Skeletal muscle cell (primary cell): ENCODE measurements at regions not wholly inside any gene's neighbourhood (a gene's known extent, or its start where the extent isn't known, plus 50 kb on each side); places are given as distances from the start of the nearest gene placed in this dataset.
"Not testable (repeated sequence)": the region's sequence is repeated elsewhere in the genome, so short reads cannot be mapped to it uniquely, and the experiment has no call there.

Experiments
- DNase-seq: peaks from one replicate; pipeline ENCODE4 v3.0.0-alpha.2; 2010; ENCODE audit warnings: low read depth
- H3K4me3 ChIP-seq: 2 replicates; pipeline ENCODE4 v1.5.1; 2011; ENCODE audit warnings: low read depth, mild to moderate bottlenecking, control low read depth, low read length, moderate library complexity

GRCh38 chr14:34318014-34318413, 144.0 kb downstream of the SPTSSA start:
- no peak overlapping the region for H3K4me3 ChIP-seq
- no peak for DNase-seq

DNA sequence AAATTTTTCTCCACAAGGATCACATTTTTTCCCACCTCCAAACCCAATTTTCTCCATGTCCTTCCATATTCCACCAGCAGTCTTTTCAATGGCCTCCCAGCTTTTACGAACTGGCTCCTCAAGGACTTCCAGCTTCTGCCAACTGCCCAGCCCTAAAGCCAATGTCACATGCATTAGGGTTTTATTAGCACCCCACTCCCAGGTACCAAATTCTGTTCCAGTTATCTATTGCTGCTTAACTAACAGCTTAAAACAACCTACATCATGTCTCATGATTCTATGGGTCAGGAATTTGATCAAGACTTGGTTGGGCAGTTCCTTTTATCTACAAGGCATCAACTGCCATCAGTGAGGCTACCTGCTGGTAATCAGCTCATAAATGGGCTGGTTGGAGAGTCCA, 151.3 kb downstream of the SPTSSA start:
- DNase-seq = no peak
- no peak overlapping the region for H3K4me3 ChIP-seq

DNA sequence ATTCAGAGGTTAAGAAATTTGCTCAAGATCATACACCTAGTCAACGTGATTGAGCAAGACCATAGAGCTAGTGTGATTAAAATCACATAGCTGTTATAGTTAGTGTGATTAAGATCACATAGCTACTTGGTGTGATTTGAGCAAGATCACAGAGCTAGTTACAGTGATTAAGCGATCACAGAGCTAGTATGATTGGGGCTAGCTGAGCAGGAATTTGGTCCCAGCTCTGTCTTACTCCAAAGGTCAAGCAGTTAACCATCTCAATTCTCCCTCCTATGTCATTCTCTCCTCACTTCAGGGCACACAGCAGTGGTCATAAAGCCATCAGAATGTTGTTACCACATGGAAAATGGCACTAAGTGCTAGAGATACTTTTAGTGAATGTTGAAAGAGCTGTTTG, 158.2 kb downstream of the SPTSSA start:
- DNase-seq = no peak
- no peak overlapping the region for H3K4me3 ChIP-seq

- no peak overlapping the region for H3K4me3 ChIP-seq
- DNase-seq = peak; percentile 16
Measured at GRCh38 chr14:34302654-34303053, 159.4 kb downstream of the SPTSSA start.

- DNase-seq = peak; percentile 4
- no peak overlapping the region for H3K4me3 ChIP-seq
Measured at GRCh38 chr14:34300882-34301734, 160.9 kb downstream of the SPTSSA start.

DNA sequence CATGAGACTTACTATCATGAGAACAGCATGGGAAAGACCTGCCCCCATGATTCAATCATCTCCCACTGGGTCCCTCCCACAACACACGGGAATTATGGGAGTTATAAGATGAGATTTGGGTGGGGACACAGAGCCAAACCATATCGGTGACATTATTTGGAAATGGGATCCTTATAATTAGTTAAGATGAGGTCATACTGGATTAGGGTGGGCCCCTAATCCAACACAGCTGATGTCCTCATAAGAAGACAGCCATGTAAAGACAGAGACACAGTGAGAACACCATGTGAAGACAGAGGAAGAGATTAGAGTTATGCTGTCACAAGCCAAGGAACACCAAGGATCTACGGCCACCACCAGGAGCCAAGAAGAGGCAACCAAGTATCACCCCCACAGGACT, 161.7 kb downstream of the SPTSSA start:
- no peak overlapping the region for H3K4me3 ChIP-seq
- DNase-seq = no peak

- no peak for DNase-seq
- no peak overlapping the region for H3K4me3 ChIP-seq
Measured at GRCh38 chr14:34299360-34299759, 162.7 kb downstream of the SPTSSA start.

DNA sequence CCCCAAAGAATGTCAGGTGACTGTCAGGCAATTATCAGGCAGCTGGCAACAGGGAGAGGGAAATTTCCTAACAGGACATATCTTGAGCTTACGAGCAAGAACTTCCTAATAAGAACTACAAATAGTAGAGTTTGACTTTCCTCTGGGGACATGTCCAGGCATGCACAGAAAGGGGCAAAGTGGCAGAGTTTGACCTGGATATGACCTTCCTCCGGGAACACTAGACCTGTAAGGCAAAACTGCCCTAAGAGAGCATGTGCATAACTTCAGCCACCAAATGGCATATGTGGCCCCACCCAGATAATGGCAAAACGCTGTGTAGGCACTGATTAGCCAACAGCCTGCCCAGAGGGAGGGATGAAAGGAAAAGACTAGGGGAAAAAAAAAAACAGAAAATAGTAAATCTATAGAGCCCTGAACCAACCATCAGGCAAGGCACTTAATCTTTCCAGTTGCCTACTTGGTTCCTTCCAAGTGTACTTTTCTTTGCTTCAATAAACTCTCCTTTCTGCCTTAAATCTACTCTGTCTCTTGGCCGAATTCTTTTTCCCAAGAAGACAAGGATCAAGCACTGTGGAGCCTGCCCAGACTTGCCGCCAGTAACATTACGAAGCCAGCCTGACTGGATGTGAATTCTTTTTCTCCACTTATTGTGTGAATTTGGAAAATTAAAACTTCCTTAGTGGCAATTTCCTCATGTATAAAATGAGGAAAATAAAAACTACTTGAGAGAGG, 164.1 kb downstream of the SPTSSA start:
- DNase-seq = no peak
- no peak overlapping the region for H3K4me3 ChIP-seq

DNA sequence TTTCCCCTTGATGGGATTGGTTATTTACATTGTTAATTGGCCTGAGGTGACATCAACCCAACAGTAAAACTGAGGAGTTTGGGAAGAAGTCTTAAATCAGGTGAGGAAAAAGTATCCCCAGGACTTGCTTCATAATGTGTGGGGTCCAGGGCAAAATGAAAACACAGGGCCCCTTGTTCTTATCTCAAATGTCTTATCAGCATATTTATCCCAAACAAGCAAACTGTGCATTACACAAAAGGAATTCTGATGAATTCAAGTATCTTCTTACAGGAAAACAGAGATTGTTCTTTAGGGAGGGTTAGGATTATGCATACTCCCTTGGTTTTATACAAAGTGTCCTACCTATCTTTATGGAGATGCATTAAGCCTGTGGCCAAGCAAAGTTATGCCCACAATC, 178.4 kb downstream of the SPTSSA start:
- H3K4me3 ChIP-seq = no peak overlapping the region
- no peak for DNase-seq

- no peak for DNase-seq
Measured at GRCh38 chr14:34277191-34277590, 184.8 kb downstream of the SPTSSA start.

DNA sequence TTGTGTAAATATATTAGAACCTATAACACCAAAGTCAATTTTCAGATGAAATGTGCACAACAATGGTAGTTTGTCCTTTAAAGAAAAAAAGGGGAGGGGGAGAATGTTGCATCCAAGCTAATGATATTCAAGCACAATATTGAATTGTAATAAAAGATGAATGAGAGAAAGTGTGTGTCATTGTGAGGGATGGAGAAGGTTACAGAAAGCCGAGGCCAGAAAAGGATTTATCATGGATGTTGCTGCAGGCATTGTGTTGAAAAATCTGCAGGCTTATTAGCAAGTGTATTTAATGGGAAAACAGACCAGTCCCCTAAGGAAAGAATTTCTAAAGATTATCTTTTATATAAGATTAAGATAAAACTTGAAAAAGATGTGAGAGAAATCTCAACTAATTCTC, 186.5 kb downstream of the SPTSSA start:
- H3K4me3 ChIP-seq = no peak overlapping the region

More at GRCh38 chr14:34277191-34277590, 184.8 kb downstream of the SPTSSA start:
- H3K4me3 ChIP-seq = no peak overlapping the region

GRCh38 chr14:34275078-34275477, 187.0 kb downstream of the SPTSSA start:
- no peak overlapping the region for H3K4me3 ChIP-seq
- DNase-seq = no peak

More for the DNA sequence above, 186.5 kb downstream of the SPTSSA start:
- no peak for DNase-seq

DNA sequence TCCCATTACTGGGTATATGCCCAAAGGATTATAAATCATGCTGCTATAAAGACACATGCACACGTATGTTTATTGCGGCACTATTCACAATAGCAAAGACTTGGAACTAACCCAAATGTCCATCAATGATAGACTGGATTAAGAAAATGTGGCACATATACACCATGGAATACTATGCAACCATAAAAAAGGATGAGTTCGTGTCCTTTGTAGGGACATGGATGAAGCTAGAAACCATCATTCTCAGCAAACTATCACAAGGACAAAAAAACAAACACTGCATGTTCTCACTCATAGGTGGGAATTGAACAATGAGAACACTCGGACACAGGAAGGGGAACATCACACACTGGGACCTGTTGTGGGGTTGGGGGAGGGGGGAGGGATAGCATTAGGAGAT, 188.3 kb downstream of the SPTSSA start:
- H3K4me3 ChIP-seq, DNase-seq: not testable (repeated sequence)

DNA sequence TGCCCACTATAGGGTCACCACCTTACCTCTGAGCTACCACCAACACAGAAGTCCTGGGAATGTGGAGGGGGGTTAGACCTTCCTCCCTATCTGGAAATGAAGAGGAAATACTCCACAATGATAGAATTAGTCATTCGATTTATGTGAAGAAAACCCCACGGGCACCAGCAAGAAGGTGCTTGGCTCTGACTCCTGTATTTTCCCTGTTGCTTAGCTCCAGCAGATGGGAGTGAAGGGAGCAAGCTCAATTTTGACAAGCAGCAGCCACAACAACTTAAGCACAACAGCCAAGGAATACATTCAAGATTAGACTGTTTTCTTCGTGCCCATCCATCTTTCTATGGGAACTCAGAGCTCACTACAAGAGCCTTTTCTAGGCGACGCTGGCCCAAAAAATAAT, 191.7 kb downstream of the SPTSSA start:
- no peak overlapping the region for H3K4me3 ChIP-seq
- no peak for DNase-seq

GRCh38 chr14:34266344-34266743, 195.7 kb downstream of the SPTSSA start:
- DNase-seq = no peak
- no peak overlapping the region for H3K4me3 ChIP-seq

DNA sequence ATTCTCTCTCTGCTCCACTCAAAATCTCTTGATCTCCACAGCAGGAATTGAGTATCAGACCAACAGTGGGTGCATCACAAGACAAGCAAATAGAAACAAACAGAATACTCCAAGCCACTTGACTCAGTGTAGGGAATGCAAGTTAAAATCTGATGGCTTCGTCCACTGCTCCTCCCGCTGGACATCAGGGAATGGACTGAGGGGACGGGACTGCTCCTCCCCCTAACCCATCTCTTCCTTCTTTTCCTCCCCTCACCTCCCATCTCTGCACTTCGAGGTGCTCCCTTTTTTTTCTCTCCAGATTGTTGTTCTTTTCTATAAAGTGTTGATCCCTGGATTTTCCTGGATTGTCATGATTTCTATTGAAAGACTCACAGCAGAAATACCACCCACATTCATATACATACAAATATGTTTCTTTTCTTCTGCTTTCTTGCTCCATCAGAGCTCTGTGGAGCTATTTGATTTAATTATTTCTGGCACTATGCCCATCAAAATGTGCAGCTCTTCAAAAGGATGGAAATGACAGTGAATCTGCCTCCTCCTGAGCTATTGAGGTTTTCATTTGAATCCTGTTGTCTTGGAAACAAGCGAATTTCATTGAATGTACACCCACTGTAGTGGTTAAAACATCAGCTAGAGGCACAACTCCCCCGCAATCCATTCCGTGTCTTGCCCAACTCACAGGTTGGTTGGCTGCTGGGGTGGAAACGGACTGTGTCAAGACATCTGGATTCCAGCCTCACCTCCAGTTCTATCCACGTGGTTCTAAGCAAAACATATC, 199.7 kb downstream of the SPTSSA start:
- DNase-seq = no peak
- no peak overlapping the region for H3K4me3 ChIP-seq

DNA sequence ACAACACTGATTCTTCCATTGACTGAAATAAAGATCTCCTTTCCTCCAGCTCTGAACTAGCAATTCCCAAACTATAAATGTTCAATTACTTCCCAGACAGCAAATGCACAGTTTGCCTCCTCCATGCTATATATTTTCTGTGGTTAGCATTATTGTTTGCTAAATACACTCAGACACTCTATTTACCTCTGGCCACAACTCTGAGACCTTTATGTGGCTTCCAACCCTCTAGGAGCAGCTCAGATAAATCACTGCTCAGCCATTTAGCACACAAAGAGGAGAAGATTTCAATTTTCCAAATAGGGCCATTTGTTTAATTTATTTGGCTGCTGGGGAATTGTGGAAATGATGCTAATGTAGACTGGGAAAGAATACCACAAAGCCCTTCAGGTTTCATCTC, 202.0 kb downstream of the SPTSSA start:
- H3K4me3 ChIP-seq = no peak overlapping the region
- DNase-seq = no peak

- DNase-seq = no peak
- H3K4me3 ChIP-seq = no peak overlapping the region
Measured at GRCh38 chr14:34258318-34258717, 203.7 kb downstream of the SPTSSA start.

- no peak overlapping the region for H3K4me3 ChIP-seq
- no peak for DNase-seq
Measured at GRCh38 chr14:34257505-34257904, 204.5 kb downstream of the SPTSSA start.

- no peak for DNase-seq
- H3K4me3 ChIP-seq = no peak overlapping the region
Measured at GRCh38 chr14:34256223-34256622, 205.8 kb downstream of the SPTSSA start.
